IMR-90 (cell line): ENCODE measurements at regions not wholly inside any gene's neighbourhood (a gene's known extent, or its start where the extent isn't known, plus 50 kb on each side); places are given as distances from the start of the nearest gene placed in this dataset.

ENCODE experiments used
- ATAC-seq: fragments of 200-7000 bp; cut with Tn5 transposase; 2 replicates; pipeline ENCODE4 v1.9.1; 2020; ENCODE audit warnings: low read depth, mild to moderate bottlenecking, moderate library complexity
- BruUV-seq: library from RNA; stranded (reverse); fragments of 400-500 nt; replicated peaks from 2 replicates; lab custom pipeline; 2021; lab: Mats Ljungman, UMichigan
- CTCF ChIA-PET: fragments of 300-600 bp; formaldehyde crosslinking; extraction: SDS; loops from one replicate; lab custom pipeline; 2021; ENCODE audit warnings: antibody characterized with exemption; lab: Yijun Ruan, JAX
- POLR2A ChIA-PET: fragments of 300-600 bp; sonication (Branson Sonifier 250); formaldehyde crosslinking; loops from one replicate; lab custom pipeline; 2022; ENCODE audit warnings: antibody characterized with exemption; ENCODE audit not compliant: unreplicated experiment; lab: Charles Lee
- DNase-seq: peaks from one replicate; pipeline ENCODE4 v3.0.0; 2013
- H2AFZ ChIP-seq: replicated peaks from 2 replicates; pipeline ENCODE3; 2013; ENCODE audit warnings: low read length, mild to moderate bottlenecking; ENCODE audit not compliant: poor library complexity
- H2AK5ac ChIP-seq: 2 replicates; pipeline ENCODE4 v1.6.1; 2013; ENCODE audit warnings: low read depth, low read length, inconsistent platforms
- H2AK9ac ChIP-seq: replicated peaks from 2 replicates; pipeline ENCODE3; 2013; ENCODE audit warnings: mild to moderate bottlenecking, low read depth, low read length, moderate library complexity; ENCODE audit not compliant: poor library complexity
- H2BK120ac ChIP-seq: 2 replicates; pipeline ENCODE4 v1.6.1; 2013; ENCODE audit warnings: low read depth, low read length, inconsistent platforms
- H2BK15ac ChIP-seq: 3 replicates; pipeline ENCODE4 v1.6.1; 2013; ENCODE audit warnings: low read depth, low read length, inconsistent platforms
- H2BK20ac ChIP-seq: 2 replicates; pipeline ENCODE4 v1.6.1; 2013; ENCODE audit warnings: low read depth, mild to moderate bottlenecking, inconsistent platforms, low read length, moderate library complexity
- H2BK5ac ChIP-seq: 2 replicates; pipeline ENCODE4 v1.6.1; 2013; ENCODE audit warnings: mild to moderate bottlenecking, low read depth, low read length, inconsistent platforms; ENCODE audit not compliant: poor library complexity, severe bottlenecking
- H3K14ac ChIP-seq: replicated peaks from 2 replicates; pipeline ENCODE4 v1.6.1; 2013; ENCODE audit warnings: low read depth, low read length, inconsistent platforms
- H3K18ac ChIP-seq: 2 replicates; pipeline ENCODE4 v1.6.1; 2013; ENCODE audit warnings: low read depth, low read length, control low read depth
- H3K23ac ChIP-seq: 2 replicates; pipeline ENCODE4 v1.6.1; 2013; ENCODE audit warnings: low read depth, low read length, inconsistent platforms
- H3K27ac ChIP-seq: 2 replicates; pipeline ENCODE4 v1.5.1; 2013; ENCODE audit warnings: mild to moderate bottlenecking, control low read depth, low read length; ENCODE audit not compliant: insufficient read depth
- H3K27me3 ChIP-seq: 2 replicates; pipeline ENCODE4 v1.6.1; 2013; ENCODE audit warnings: low read length; ENCODE audit not compliant: control insufficient read depth, insufficient read depth
- H3K36me3 ChIP-seq: 2 replicates; pipeline ENCODE4 v1.6.1; 2013; ENCODE audit warnings: low read length, mixed read lengths; ENCODE audit not compliant: control insufficient read depth, insufficient read depth
- H3K4ac ChIP-seq: 2 replicates; pipeline ENCODE4 v1.6.1; 2013; ENCODE audit warnings: low read depth, low read length, inconsistent platforms
- H3K4me1 ChIP-seq: 2 replicates; pipeline ENCODE4 v1.6.1; 2013; ENCODE audit warnings: low read length, mixed read lengths; ENCODE audit not compliant: control insufficient read depth, insufficient read depth
- H3K4me2 ChIP-seq: 2 replicates; pipeline ENCODE4 v1.6.1; 2013; ENCODE audit warnings: low read depth, mild to moderate bottlenecking, control low read depth, low read length, moderate library complexity
- H3K4me3 ChIP-seq: 2 replicates; pipeline ENCODE4 v1.5.1; 2013; ENCODE audit warnings: low read depth, mild to moderate bottlenecking, control low read depth, low read length, moderate library complexity; ENCODE audit not compliant: insufficient read depth
- H3K56ac ChIP-seq: 2 replicates; pipeline ENCODE4 v1.6.1; 2013; ENCODE audit warnings: low read length, inconsistent platforms; ENCODE audit not compliant: insufficient read depth; ENCODE audit errors: extremely low read depth
- H3K79me1 ChIP-seq, 2 experiments: 2 replicates each; pipeline ENCODE4 v1.6.1; 2013; ENCODE audit warnings: low read length in 2 of 2, inconsistent platforms in 1 of 2, low read depth in 1 of 2
- H3K9ac ChIP-seq: 2 replicates; pipeline ENCODE4 v1.6.1; 2013; ENCODE audit warnings: low read depth, low read length, control low read depth
- H3K9me1 ChIP-seq: 2 replicates; pipeline ENCODE4 v1.6.1; 2013; ENCODE audit warnings: low read length, inconsistent platforms; ENCODE audit not compliant: insufficient read depth
- H3K9me3 ChIP-seq: 2 replicates; pipeline ENCODE4 v1.6.1; 2013; ENCODE audit warnings: low read length; ENCODE audit not compliant: control insufficient read depth, insufficient read depth
- H4K20me1 ChIP-seq: 2 replicates; pipeline ENCODE4 v1.6.1; 2013; ENCODE audit warnings: low read length, inconsistent platforms; ENCODE audit not compliant: insufficient read depth
- H4K5ac ChIP-seq: 2 replicates; pipeline ENCODE4 v1.6.1; 2013; ENCODE audit warnings: mild to moderate bottlenecking, low read depth, low read length, control low read depth
- H4K8ac ChIP-seq, 2 experiments: 2 replicates each; pipeline ENCODE4 v1.6.1; 2013; ENCODE audit warnings: low read depth in 2 of 2, low read length in 2 of 2, control low read depth in 1 of 2, inconsistent platforms in 1 of 2
- H4K91ac ChIP-seq: 2 replicates; pipeline ENCODE4 v1.6.1; 2013; ENCODE audit warnings: low read depth, low read length, inconsistent platforms; ENCODE audit not compliant: insufficient read depth
- BHLHE40 ChIP-seq: fragments of 150-350 bp; IDR thresholded peaks from 2 replicates; pipeline ENCODE4 v1.6.1; 2016; ENCODE audit warnings: mild to moderate bottlenecking, low read depth, low read length
- CEBPB ChIP-seq: IDR thresholded peaks from 2 replicates; pipeline ENCODE4 v1.6.1; 2012; ENCODE audit warnings: low read depth, low read length, improper control_type of control experiment
- CHD1 ChIP-seq: IDR thresholded peaks from 2 replicates; pipeline ENCODE4 v1.6.1; 2012; ENCODE audit warnings: low read depth, low read length, improper control_type of control experiment
- CTCF ChIP-seq: conservative IDR thresholded peaks from 2 replicates; pipeline ENCODE4 v1.5.1; 2012; ENCODE audit warnings: mild to moderate bottlenecking, low read depth, low read length, improper control_type of control experiment
- ELK1 ChIP-seq: fragments of 150-350 bp; IDR thresholded peaks from 2 replicates; pipeline ENCODE4 v1.6.1; 2016; ENCODE audit warnings: low read depth, mild to moderate bottlenecking, low read length, moderate library complexity, borderline replicate concordance
- FOS ChIP-seq: fragments of 150-350 bp; IDR thresholded peaks from 2 replicates; pipeline ENCODE4 v1.6.1; 2016; ENCODE audit warnings: low read depth, low read length
- MAFK ChIP-seq: IDR thresholded peaks from 2 replicates; pipeline ENCODE4 v1.6.1; 2012; ENCODE audit warnings: low read depth, low read length, improper control_type of control experiment
- MAZ ChIP-seq: IDR thresholded peaks from 2 replicates; pipeline ENCODE4 v1.6.1; 2012; ENCODE audit warnings: low read depth, mild to moderate bottlenecking, low read length, improper control_type of control experiment, moderate library complexity, borderline replicate concordance
- MXI1 ChIP-seq: IDR thresholded peaks from 2 replicates; pipeline ENCODE4 v1.6.1; 2012; ENCODE audit warnings: low read depth, mild to moderate bottlenecking, low read length, moderate library complexity, borderline replicate concordance
- NFE2L2 ChIP-seq: fragments of 150-350 bp; IDR thresholded peaks from 2 replicates; pipeline ENCODE4 v1.6.1; 2016; ENCODE audit warnings: low read depth, mild to moderate bottlenecking, low read length
- POLR2A ChIP-seq: IDR thresholded peaks from 2 replicates; pipeline ENCODE4 v1.6.1; 2012; ENCODE audit warnings: mild to moderate bottlenecking, low read depth, low read length
- RAD21 ChIP-seq: IDR thresholded peaks from 2 replicates; pipeline ENCODE4 v1.6.1; 2012; ENCODE audit warnings: low read length, improper control_type of control experiment
- RCOR1 ChIP-seq: IDR thresholded peaks from 2 replicates; pipeline ENCODE4 v1.6.1; 2012; ENCODE audit warnings: mild to moderate bottlenecking, low read length, improper control_type of control experiment; ENCODE audit not compliant: insufficient replicate concordance
- RFX5 ChIP-seq: IDR thresholded peaks from 2 replicates; pipeline ENCODE4 v1.8.0; 2012; ENCODE audit warnings: low read depth, mild to moderate bottlenecking, low read length, moderate library complexity
- SMC3 ChIP-seq: fragments of 150-350 bp; IDR thresholded peaks from 2 replicates; pipeline ENCODE4 v1.6.1; 2016; ENCODE audit warnings: low read depth, mild to moderate bottlenecking, antibody characterized with exemption, low read length, moderate library complexity
- USF2 ChIP-seq: fragments of 150-350 bp; IDR thresholded peaks from 2 replicates; pipeline ENCODE4 v1.6.1; 2017; ENCODE audit warnings: mild to moderate bottlenecking, antibody characterized with exemption, low read length, low read depth
- WGBS, 2 experiments: methylation state at CpG; one replicate each; pipeline versions ENCODE4 v1.1.5 to v1.1.7; 2013; ENCODE audit warnings: missing lambda C conversion rate in 2 of 2; ENCODE audit not compliant: insufficient read length in 1 of 2; ENCODE audit errors: extremely low coverage in 2 of 2; 5-methylcytosine and 5-hydroxymethylcytosine counted together
- dilution Hi-C: fragments of 300-500 bp; cut with HindIII; formaldehyde crosslinking; loops from one replicate; pipeline ENCODE4 v1.14.3; 2018; ENCODE audit warnings: low sequenced_read_pairs; ENCODE audit not compliant: unreplicated experiment
- in situ Hi-C: fragments of 300-500 bp; cut with MboI; formaldehyde crosslinking; loops from 3 replicates; pipeline ENCODE4 v1.14.3; 2019; ENCODE audit warnings: low sequenced_read_pairs, inconsistent platforms, mixed read lengths
- intact Hi-C: fragments of 100-400 bp; cut with micrococcal nuclease; formaldehyde crosslinking; loops from 2 replicates; pipeline ENCODE4 v1.10.0; 2022

- no peak overlapping the region for H3K4me3 ChIP-seq
- ChIA-PET CTCF (interaction anchor here (0.6 kb wide), 1 partner anchor 165 kb away, joined by 4 read pairs; no protein-coding TSS in a partner anchor), POLR2A (no interaction called here)
- intact Hi-C loops, result no loop called here
- no peak overlapping the region for H3K23ac ChIP-seq
- H2BK5ac ChIP-seq, result no peak overlapping the region
- no TSS peak for BruUV-seq
- no peak overlapping the region for H3K27ac ChIP-seq
- DNase-seq (no peak), ATAC-seq (no peak)
- H2AK9ac ChIP-seq, result no peak overlapping the region
- no peak overlapping the region for H3K4ac ChIP-seq
- no peak overlapping the region for H4K5ac ChIP-seq
- in situ Hi-C loops, result no loop called here
- WGBS, 2 experiments, result no CpG with 5 or more reads among the region's 1 CpG
- peaks cover 6% of the 10 kb centered on the region for H3K27me3 ChIP-seq
- no peak overlapping the region for H2AFZ ChIP-seq
- no peaks in the 10 kb centered on the region for H3K9me1 ChIP-seq
- no peak overlapping the region for H3K4me2 ChIP-seq
- no peak overlapping the region for H3K56ac ChIP-seq
- no peak overlapping the region for H3K14ac ChIP-seq
- H4K91ac ChIP-seq, result no peak overlapping the region
- dilution Hi-C loops, result no loop called here
- no peak overlapping the region for H2BK120ac ChIP-seq
- TF ChIP-seq USF2, result no peak
- no peak for TF ChIP-seq CHD1
- TF ChIP-seq MAFK, result no peak
- TF ChIP-seq FOS, result no peak
- TF ChIP-seq CTCF, result no peak
- TF ChIP-seq NFE2L2, result no peak
- TF ChIP-seq RFX5, result no peak
- no peak for TF ChIP-seq MXI1
- TF ChIP-seq POLR2A, result no peak
- no peak for TF ChIP-seq RAD21
- no peak for TF ChIP-seq BHLHE40
- TF ChIP-seq SMC3, result no peak
- TF ChIP-seq RCOR1, result no peak
- TF ChIP-seq ELK1, result no peak
- no peak for TF ChIP-seq MAZ
- no peak for TF ChIP-seq CEBPB
- no peak overlapping the region for H4K8ac ChIP-seq
- no peaks in the 10 kb centered on the region for H4K20me1 ChIP-seq
- H3K9me3 ChIP-seq, result no peaks in the 10 kb centered on the region
- H3K18ac ChIP-seq, result no peak overlapping the region
- H3K4me1 ChIP-seq, result no peaks in the 10 kb centered on the region
- H3K9ac ChIP-seq, result no peak overlapping the region
- H2BK15ac ChIP-seq, result no peak overlapping the region
- H3K36me3 ChIP-seq, result no peaks in the 10 kb centered on the region
- no peaks in the 10 kb centered on the region for H3K79me1 ChIP-seq
- no peak overlapping the region for H2BK20ac ChIP-seq
- no peak overlapping the region for H2AK5ac ChIP-seq
These were observed 326.4 kb downstream of the NUAK1 start for GRCh38 chr12:105812366-105812765.
